Cardiac fibroblast (primary cell): ENCODE measurements at regions not wholly inside any gene's neighbourhood (a gene's known extent, or its start where the extent isn't known, plus 50 kb on each side); places are given as distances from the start of the nearest gene placed in this dataset.

Experiments
- DNase-seq, 2 donors: peaks; one replicate each; pipeline versions ENCODE4 v3.0.0 to v3.0.0-alpha.2; 2010; ENCODE audit warnings: low read depth in 2 of 2
- H3K4me3 ChIP-seq, 2 donors: replicated peaks in 1 of 2; 1 replicate in 1 of 2; 2 replicates in 1 of 2; pipeline ENCODE4 v1.5.1; 2011; ENCODE audit warnings: low read depth in 2 of 2, low read length in 2 of 2, mild to moderate bottlenecking in 2 of 2, moderate library complexity in 1 of 2
- TF ChIP-seq, protein P1 (sequence below): IDR thresholded peaks from one replicate; pipeline ENCODE4 v1.5.1; 2011; ENCODE audit warnings: low read depth, mild to moderate bottlenecking, low read length, inconsistent platforms

DNA sequence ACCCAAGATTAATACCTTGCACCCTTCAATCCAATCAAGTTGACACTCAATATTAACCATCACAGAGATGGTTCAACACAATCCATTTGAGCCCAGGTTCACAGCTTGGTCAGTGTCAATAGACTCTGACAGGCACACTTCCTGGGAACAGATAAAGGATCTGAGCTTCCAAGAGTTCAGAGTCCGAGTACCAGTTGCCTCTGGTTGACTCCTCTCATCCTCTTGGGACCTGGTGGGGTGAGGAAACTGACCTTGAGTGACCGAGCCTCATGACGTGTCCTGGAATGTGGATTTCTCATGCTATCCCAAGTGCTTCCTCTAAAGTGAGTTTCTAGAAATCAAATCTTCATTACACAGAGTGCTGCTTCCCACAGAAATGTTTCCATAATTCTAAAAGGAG lies 162.0 kb downstream of the CYP26A1 start:
- no peak overlapping the region for H3K4me3 ChIP-seq
- DNase-seq: peak; percentile 62 to 92
- TF ChIP-seq, protein P1, sequence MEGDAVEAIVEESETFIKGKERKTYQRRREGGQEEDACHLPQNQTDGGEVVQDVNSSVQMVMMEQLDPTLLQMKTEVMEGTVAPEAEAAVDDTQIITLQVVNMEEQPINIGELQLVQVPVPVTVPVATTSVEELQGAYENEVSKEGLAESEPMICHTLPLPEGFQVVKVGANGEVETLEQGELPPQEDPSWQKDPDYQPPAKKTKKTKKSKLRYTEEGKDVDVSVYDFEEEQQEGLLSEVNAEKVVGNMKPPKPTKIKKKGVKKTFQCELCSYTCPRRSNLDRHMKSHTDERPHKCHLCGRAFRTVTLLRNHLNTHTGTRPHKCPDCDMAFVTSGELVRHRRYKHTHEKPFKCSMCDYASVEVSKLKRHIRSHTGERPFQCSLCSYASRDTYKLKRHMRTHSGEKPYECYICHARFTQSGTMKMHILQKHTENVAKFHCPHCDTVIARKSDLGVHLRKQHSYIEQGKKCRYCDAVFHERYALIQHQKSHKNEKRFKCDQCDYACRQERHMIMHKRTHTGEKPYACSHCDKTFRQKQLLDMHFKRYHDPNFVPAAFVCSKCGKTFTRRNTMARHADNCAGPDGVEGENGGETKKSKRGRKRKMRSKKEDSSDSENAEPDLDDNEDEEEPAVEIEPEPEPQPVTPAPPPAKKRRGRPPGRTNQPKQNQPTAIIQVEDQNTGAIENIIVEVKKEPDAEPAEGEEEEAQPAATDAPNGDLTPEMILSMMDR: no peak

DNA sequence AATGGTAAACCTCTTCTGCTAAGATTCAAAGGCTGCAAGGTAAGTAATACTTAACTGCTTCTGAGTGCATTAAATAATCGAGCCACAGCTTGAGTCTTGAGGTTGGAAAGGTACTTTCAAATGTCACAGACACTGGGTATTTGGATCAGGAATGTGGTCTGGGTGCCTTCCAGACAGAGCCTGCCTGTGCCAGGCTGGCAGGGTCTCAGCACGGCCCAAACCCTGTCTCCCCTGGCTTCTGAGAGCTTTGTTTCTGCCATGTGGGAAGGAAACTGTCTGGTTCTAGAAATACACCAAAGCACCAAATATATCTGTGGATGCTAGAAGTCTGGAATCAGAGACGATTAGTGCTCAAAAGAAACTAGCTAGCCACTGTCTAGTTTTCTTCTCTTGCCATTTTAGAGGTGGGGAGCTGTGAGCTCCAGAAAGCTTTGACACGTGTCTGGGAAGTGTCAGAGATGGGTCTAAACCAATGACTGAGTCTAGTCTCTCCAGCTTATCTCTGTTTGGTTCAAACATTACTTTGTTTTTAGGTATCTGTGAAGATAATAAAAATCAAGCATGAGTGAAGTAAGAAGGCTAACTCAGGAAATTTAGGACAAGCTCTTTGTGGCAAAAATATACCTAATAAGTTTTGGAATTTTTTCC lies 162.8 kb downstream of the CYP26A1 start:
- TF ChIP-seq, protein P1: no peak
- H3K4me3 ChIP-seq: no peak overlapping the region
- DNase-seq: no peak

DNA sequence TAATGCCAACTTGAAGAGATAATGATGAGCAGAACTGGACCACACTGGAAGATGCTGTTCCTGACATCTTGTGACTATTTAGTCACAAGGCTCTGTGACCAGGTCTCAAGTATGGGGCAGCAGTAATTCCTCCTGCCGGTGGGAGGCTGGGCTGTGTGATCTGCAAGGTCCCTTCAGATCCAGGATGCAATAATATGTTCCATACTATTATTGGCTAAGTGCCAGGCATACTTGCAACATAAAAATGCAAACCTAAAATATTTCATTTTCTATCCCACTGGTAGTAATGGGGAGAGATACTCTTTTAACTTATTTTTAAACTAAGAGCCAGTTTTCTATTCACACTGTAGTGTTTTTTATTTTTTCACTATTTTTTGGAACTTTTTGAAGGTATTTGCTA lies 171.5 kb downstream of the CYP26A1 start:
- no peak for DNase-seq
- no peak overlapping the region for H3K4me3 ChIP-seq
- TF ChIP-seq, protein P1: no peak

DNA sequence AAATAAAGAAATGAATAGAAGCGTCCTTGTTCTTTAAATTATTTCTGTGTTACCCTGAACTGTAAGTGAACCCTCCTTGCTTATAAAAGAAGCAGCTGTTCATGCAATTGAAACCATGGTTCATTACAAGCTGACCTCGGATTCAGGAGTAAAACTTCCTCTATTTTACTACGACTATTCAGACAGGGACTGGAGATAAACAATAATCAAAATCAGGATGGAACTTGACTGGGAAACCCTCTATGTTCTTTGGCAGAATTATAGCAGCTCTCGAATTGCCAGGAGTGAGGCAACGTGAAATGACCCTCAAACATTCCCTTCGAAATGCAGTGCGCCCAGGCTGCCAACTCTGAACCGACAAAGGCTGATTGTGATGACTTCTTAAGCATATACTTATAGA lies 172.1 kb downstream of the CYP26A1 start:
- no peak for DNase-seq
- H3K4me3 ChIP-seq: no peak overlapping the region
- TF ChIP-seq, protein P1: no peak

DNA sequence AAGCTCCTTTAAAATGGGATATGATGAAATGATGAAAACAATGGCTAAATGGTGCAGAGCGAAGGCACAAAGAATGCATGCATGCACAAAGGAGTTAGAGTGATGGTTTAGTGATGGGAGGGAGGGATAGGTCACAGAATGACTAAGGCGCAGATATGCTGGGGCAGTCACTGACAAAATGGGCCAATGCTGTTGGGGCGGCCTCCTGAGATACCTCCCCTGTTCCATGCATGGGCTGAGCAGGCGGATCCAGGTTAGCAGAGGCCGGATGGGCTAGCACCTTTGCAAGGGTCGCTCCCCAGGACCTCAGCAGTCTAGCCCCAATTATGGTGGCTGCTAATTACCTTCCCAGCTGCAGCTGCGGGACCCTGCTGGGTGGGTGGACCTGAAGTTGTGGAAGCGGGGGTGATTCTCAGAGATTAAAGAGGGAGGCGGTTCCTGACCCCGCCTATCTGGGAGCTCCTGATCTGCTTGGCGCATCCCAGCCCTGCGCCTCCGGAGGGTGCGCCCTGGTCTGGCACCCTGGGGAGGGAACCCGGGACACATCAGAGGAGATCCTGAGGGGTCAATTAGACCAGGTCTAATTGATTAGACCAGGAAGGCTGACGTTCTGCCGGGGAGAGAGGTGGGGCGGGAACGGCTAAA lies 175.0 kb downstream of the CYP26A1 start:
- DNase-seq: no peak
- H3K4me3 ChIP-seq: no peak overlapping the region
- TF ChIP-seq, protein P1: no peak

DNA sequence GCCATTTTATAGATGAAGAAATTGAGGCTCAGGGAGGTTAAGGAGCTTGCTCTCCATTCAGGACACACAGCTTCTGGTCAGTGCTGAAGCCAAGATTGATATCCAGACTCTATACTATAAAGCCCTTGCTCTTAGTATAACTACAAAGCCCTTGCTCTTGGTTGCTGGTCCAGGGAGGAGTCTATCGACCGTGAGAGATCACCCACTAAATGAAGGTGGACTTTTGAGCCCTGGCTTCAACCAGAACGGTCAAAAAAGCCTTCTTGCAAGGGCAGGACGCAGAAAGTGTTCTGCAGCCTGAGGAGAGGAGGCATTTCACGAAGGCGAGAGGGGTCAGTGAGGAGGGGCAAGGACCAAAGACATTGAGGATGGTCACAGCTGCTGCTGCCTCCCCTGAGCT lies 176.3 kb downstream of the CYP26A1 start:
- no peak for DNase-seq
- H3K4me3 ChIP-seq: no peak overlapping the region
- TF ChIP-seq, protein P1: no peak
